Midbrain (tissue), 1 donor: ENCODE measurements at regions not wholly inside any gene's neighbourhood (a gene's known extent, or its start where the extent isn't known, plus 50 kb on each side); places are given as distances from the start of the nearest gene placed in this dataset.

ENCODE experiments used
- DNase-seq: peaks from one replicate; lab custom pipeline; 2025; lab: John Stamatoyannopoulos, UW

- DNase-seq: no peak
These were observed 59.1 kb upstream of the FAM20A start for GRCh38 chr17:68660302-68660701.

- DNase-seq: no peak
These were observed 58.0 kb upstream of the FAM20A start for GRCh38 chr17:68658999-68659780.

GRCh38 chr17:68657576-68657975 is 56.4 kb upstream of the FAM20A start:
- DNase-seq: no peak

GRCh38 chr17:68657166-68657565 is 56.0 kb upstream of the FAM20A start:
- DNase-seq: no peak

- DNase-seq: no peak
These were observed 55.5 kb upstream of the FAM20A start for GRCh38 chr17:68656666-68657065.
